C4-2B (cell line): ENCODE measurements at regions not wholly inside any gene's neighbourhood (a gene's known extent, or its start where the extent isn't known, plus 50 kb on each side); places are given as distances from the start of the nearest gene placed in this dataset.

Experiments
- CTCF ChIP-seq: fragments of 450-650 bp; conservative IDR thresholded peaks from 2 replicates; pipeline ENCODE4 v1.5.1; 2017; ENCODE audit warnings: mild to moderate bottlenecking
- ZFX ChIP-seq: fragments of 450-650 bp; IDR thresholded peaks from 2 replicates; pipeline ENCODE4 v1.6.1; 2017

GRCh38 chr2:224220586-224221255 is 181.2 kb downstream of the FAM124B start:
- TF ChIP-seq CTCF = no peak
- TF ChIP-seq ZFX = no peak
